ENCODE measurements at regions not wholly inside any gene's neighbourhood (a gene's known extent, or its start where the extent isn't known, plus 50 kb on each side); places are given as distances from the start of the nearest gene placed in this dataset.

- Mint-ChIP-seq H3K9me3 (ENCODE audit: unreplicated experiment) (no peaks in the 10 kb centered on the region), H3K4me3 (ENCODE audit: unreplicated experiment) (no peak overlapping the region), H3K36me3 (ENCODE audit: insufficient read depth, unreplicated experiment) (no peaks in the 10 kb centered on the region), H3K4me1 (ENCODE audit: low read depth, unreplicated experiment) (no peaks in the 10 kb centered on the region), H3K27ac (ENCODE audit: unreplicated experiment) (no peak overlapping the region), H3K27me3 (ENCODE audit: insufficient read depth, unreplicated experiment) (no peaks in the 10 kb centered on the region)
- ChIA-PET POLR2A (no interaction called here), CTCF (no interaction called here)
- Histone ChIP-seq H3K27me3 (replicated peaks; ENCODE audit: control insufficient read depth, insufficient read depth, low read length) (no peaks in the 10 kb centered on the region), H3K4me3 (ENCODE audit: low read depth, low read length) (no peak overlapping the region), H3K4me1 (no peaks in the 10 kb centered on the region), H3K36me3 (ENCODE audit: control insufficient read depth, insufficient read depth, low read length) (no peaks in the 10 kb centered on the region), H3K9me3 (no peaks in the 10 kb centered on the region)
- no TSS peak for BruUV-seq (replicated peaks)
- TF ChIP-seq CTCF (IDR thresholded peaks at IDR 0.05; ENCODE audit: insufficient read depth in 1 of 2, low read depth in 1 of 2, low read length in 1 of 2, severe bottlenecking in 1 of 2, unreplicated experiment in 1 of 2), result no peak
- no peak for DNase-seq
- intact Hi-C loops (cut with micrococcal nuclease; ENCODE audit: unreplicated experiment), result no loop called here
Observed at GRCh38 chr13:84959818-84960217, 839.4 kb downstream of the SLITRK6 start.

GRCh38 chr13:84954636-84955035 lies 844.6 kb downstream of the SLITRK6 start:
- H3K36me3 Mint-ChIP-seq (ENCODE audit: insufficient read depth, unreplicated experiment), result no peaks in the 10 kb centered on the region
- H3K9me3 ChIP-seq, result no peaks in the 10 kb centered on the region
- H3K27ac Mint-ChIP-seq (ENCODE audit: unreplicated experiment), result no peak overlapping the region
- H3K4me1 Mint-ChIP-seq (ENCODE audit: low read depth, unreplicated experiment), result no peaks in the 10 kb centered on the region
- intact Hi-C loops (cut with micrococcal nuclease; ENCODE audit: unreplicated experiment), result no loop called here
- H3K27me3 Mint-ChIP-seq (ENCODE audit: insufficient read depth, unreplicated experiment), result no peaks in the 10 kb centered on the region
- no peaks in the 10 kb centered on the region for H3K36me3 ChIP-seq (ENCODE audit: control insufficient read depth, insufficient read depth, low read length)
- no TSS peak for BruUV-seq (replicated peaks)
- H3K4me1 ChIP-seq, result no peaks in the 10 kb centered on the region
- no peak overlapping the region for H3K4me3 ChIP-seq (ENCODE audit: low read depth, low read length)
- H3K27me3 ChIP-seq (replicated peaks; ENCODE audit: control insufficient read depth, insufficient read depth, low read length), result no peaks in the 10 kb centered on the region
- DNase-seq, result no peak
- H3K4me3 Mint-ChIP-seq (ENCODE audit: unreplicated experiment), result no peak overlapping the region
- ChIA-PET CTCF (no interaction called here), POLR2A (no interaction called here)
- no peak for TF ChIP-seq CTCF (IDR thresholded peaks at IDR 0.05; ENCODE audit: insufficient read depth in 1 of 2, low read depth in 1 of 2, low read length in 1 of 2, severe bottlenecking in 1 of 2, unreplicated experiment in 1 of 2)
- no peaks in the 10 kb centered on the region for H3K9me3 Mint-ChIP-seq (ENCODE audit: unreplicated experiment)

GRCh38 chr13:84951128-84951527 lies 848.1 kb downstream of the SLITRK6 start:
- H3K27me3 ChIP-seq (replicated peaks; ENCODE audit: control insufficient read depth, insufficient read depth, low read length), result no peaks in the 10 kb centered on the region
- BruUV-seq (replicated peaks), result no TSS peak
- no peaks in the 10 kb centered on the region for H3K36me3 ChIP-seq (ENCODE audit: control insufficient read depth, insufficient read depth, low read length)
- ChIA-PET CTCF (no interaction called here), POLR2A (no interaction called here)
- H3K27me3 Mint-ChIP-seq (ENCODE audit: insufficient read depth, unreplicated experiment), result peaks cover 3% of the 10 kb centered on the region
- H3K27ac Mint-ChIP-seq (ENCODE audit: unreplicated experiment), result no peak overlapping the region
- H3K4me3 ChIP-seq (ENCODE audit: low read depth, low read length), result no peak overlapping the region
- H3K4me3 Mint-ChIP-seq (ENCODE audit: unreplicated experiment), result no peak overlapping the region
- intact Hi-C loops (cut with micrococcal nuclease; ENCODE audit: unreplicated experiment), result no loop called here
- H3K36me3 Mint-ChIP-seq (ENCODE audit: insufficient read depth, unreplicated experiment), result no peaks in the 10 kb centered on the region
- no peak for TF ChIP-seq CTCF (IDR thresholded peaks at IDR 0.05; ENCODE audit: insufficient read depth in 1 of 2, low read depth in 1 of 2, low read length in 1 of 2, severe bottlenecking in 1 of 2, unreplicated experiment in 1 of 2)
- no peaks in the 10 kb centered on the region for H3K4me1 ChIP-seq
- H3K9me3 Mint-ChIP-seq (ENCODE audit: unreplicated experiment), result peaks cover 17% of the 10 kb centered on the region
- no peak for DNase-seq
- no peaks in the 10 kb centered on the region for H3K9me3 ChIP-seq
- no peaks in the 10 kb centered on the region for H3K4me1 Mint-ChIP-seq (ENCODE audit: low read depth, unreplicated experiment)

Data from Caco-2 (cell line).